Breast epithelium (tissue), 3 donors: ENCODE measurements at regions not wholly inside any gene's neighbourhood (a gene's known extent, or its start where the extent isn't known, plus 50 kb on each side); places are given as distances from the start of the nearest gene placed in this dataset.

Source experiments
- CTCF ChIP-seq, 3 donors: fragments of 450-650 bp; IDR thresholded peaks; one replicate each; pipeline ENCODE4 v1.5.1; 2016 to 2017; ENCODE audit warnings: antibody characterized with exemption in 3 of 3, mild to moderate bottlenecking in 3 of 3, moderate library complexity in 3 of 3
- POLR2A ChIP-seq: fragments of 450-650 bp; IDR thresholded peaks from one replicate; pipeline ENCODE4 v1.6.1; 2016; ENCODE audit warnings: antibody characterized with exemption, mild to moderate bottlenecking, moderate library complexity
- POLR2AphosphoS5 ChIP-seq, 3 donors: sonication (generic); formaldehyde crosslinking; IDR thresholded peaks; one replicate each; pipeline ENCODE4 v1.6.1; 2017; ENCODE audit warnings: antibody characterized with exemption in 3 of 3

DNA sequence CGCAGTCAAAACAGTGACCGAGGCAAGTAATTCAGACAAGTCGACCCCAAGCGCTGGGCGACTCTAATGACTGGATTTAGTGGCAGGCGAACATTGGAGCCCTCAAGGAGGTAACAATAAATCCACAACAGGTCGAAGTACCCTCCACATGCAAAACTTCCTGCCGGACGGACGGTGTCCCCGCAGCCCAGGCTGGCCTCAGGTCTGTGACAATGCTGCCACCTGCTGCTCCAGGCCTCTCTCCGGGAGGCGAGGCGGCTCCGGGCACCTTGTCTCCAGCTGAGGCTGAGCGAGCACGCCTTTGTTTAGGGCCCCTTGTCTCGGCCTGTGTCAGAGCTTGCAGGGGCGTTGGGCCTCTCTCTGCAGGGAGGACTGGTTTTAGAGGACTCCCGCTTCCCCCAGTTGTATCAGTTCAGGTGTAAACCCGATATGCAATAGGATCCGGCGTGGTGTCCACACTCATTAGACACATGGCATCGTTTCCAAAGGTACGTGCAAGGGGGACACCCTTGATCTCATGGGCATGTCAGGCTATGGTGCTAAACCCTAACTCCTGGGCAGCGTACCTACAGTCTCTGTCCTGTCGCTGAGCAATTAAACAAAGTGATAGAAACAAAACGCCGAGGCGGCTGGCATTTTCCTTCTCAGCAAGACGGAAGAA lies 628.0 kb upstream of the ADAMTS16 start:
- peak in 2 of 3 donors; percentile 53 to 71 for TF ChIP-seq CTCF (IDR thresholded peaks at IDR 0.05)
- no peak for TF ChIP-seq POLR2A
- peak; percentile 6 to 41 (median 36) for TF ChIP-seq POLR2AphosphoS5 (IDR thresholded peaks at IDR 0.05)
